OCI-LY7 (cell line): ENCODE measurements at regions not wholly inside any gene's neighbourhood (a gene's known extent, or its start where the extent isn't known, plus 50 kb on each side); places are given as distances from the start of the nearest gene placed in this dataset.

Experiments
- CTCF ChIP-seq: fragments of 200-600 bp; sonication (generic); conservative IDR thresholded peaks from 2 replicates; pipeline ENCODE4 v1.5.1; 2014; ENCODE audit warnings: mild to moderate bottlenecking, antibody characterized with exemption, low read length, moderate library complexity, mixed read lengths
- EZH2phosphoT487 ChIP-seq: fragments of 200-600 bp; sonication (generic); IDR thresholded peaks from 2 replicates; pipeline ENCODE4 v1.6.1; 2018; ENCODE audit warnings: low read depth, borderline replicate concordance, mild to moderate bottlenecking, mixed run types, antibody characterized with exemption, low read length, moderate library complexity, mixed read lengths

- TF ChIP-seq CTCF: no peak
- TF ChIP-seq EZH2phosphoT487: no peak
Observed at GRCh38 chr5:142434322-142434612, 109.4 kb upstream of the SPRY4 start.
